C4-2B (cell line): ENCODE measurements at regions not wholly inside any gene's neighbourhood (a gene's known extent, or its start where the extent isn't known, plus 50 kb on each side); places are given as distances from the start of the nearest gene placed in this dataset.

Source experiments
- ZFX ChIP-seq: fragments of 450-650 bp; IDR thresholded peaks from 2 replicates; pipeline ENCODE4 v1.6.1; 2017
- TF ChIP-seq, protein P1 (sequence below): fragments of 450-650 bp; conservative IDR thresholded peaks from 2 replicates; pipeline ENCODE4 v1.5.1; 2017; ENCODE audit warnings: mild to moderate bottlenecking

DNA sequence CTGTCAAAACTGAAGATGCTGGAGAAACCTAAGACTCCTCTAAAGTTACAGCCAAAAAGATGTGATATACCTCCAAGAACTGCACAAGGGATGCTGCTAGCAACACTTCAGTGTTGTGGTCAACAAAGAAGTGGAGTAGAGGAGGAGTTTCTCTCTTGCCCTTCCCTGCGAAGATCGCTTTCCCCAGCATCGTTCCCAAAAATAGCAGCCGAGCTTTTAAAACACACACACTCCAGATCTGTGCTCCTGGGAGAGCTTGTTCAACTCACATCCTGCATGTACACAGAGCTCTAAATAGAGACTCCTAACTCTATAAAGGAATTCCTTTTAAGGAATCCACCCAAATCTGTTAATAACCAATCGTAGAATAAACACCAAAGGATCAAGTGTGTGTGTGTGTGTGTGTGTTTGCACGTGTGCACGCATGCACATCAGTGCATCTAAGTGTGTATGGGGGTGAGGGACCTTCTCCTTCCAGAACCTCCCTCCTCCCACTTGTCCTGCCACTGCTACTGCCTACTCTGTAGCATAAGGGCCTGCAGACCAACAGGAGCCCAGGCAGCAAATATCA is 58.5 kb downstream of the PSMG1 start:
- TF ChIP-seq, protein P1, sequence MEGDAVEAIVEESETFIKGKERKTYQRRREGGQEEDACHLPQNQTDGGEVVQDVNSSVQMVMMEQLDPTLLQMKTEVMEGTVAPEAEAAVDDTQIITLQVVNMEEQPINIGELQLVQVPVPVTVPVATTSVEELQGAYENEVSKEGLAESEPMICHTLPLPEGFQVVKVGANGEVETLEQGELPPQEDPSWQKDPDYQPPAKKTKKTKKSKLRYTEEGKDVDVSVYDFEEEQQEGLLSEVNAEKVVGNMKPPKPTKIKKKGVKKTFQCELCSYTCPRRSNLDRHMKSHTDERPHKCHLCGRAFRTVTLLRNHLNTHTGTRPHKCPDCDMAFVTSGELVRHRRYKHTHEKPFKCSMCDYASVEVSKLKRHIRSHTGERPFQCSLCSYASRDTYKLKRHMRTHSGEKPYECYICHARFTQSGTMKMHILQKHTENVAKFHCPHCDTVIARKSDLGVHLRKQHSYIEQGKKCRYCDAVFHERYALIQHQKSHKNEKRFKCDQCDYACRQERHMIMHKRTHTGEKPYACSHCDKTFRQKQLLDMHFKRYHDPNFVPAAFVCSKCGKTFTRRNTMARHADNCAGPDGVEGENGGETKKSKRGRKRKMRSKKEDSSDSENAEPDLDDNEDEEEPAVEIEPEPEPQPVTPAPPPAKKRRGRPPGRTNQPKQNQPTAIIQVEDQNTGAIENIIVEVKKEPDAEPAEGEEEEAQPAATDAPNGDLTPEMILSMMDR = no peak
- no peak for TF ChIP-seq ZFX
